H1 (cell line): ENCODE measurements at regions not wholly inside any gene's neighbourhood (a gene's known extent, or its start where the extent isn't known, plus 50 kb on each side); places are given as distances from the start of the nearest gene placed in this dataset.

Experiments
- CTCF ChIA-PET: fragments of 300-600 bp; sonication (Branson Sonifier 250); formaldehyde crosslinking; loops from one replicate; lab custom pipeline; 2021; ENCODE audit not compliant: partially characterized antibody; lab: Charles Lee
- POLR2A ChIA-PET: fragments of 300-600 bp; sonication (Branson Sonifier 250); formaldehyde crosslinking; loops from one replicate; lab custom pipeline; 2021; ENCODE audit warnings: inconsistent platforms; ENCODE audit not compliant: partially characterized antibody; lab: Charles Lee
- DNase-seq, 2 experiments: peaks; one replicate each; pipeline versions ENCODE4 v3.0.0 to v3.0.0-alpha.2; 2010 to 2022; ENCODE audit warnings: low spot score in 2 of 2, low read depth in 1 of 2, mixed read lengths in 1 of 2
- FAIRE-seq: peaks from 2 replicates; lab custom pipeline; 2011; peaks lifted over from hg19 to GRCh38; lab: Jason Lieb, UNC
- H2AFZ ChIP-seq: 2 replicates; pipeline ENCODE4 v1.8.1; 2012; ENCODE audit warnings: low read length, inconsistent platforms
- H2AK5ac ChIP-seq: 2 replicates; pipeline ENCODE4 v1.6.1; 2013; ENCODE audit warnings: low read depth, low read length
- H2BK120ac ChIP-seq: replicated peaks from 2 replicates; pipeline ENCODE3; 2013; ENCODE audit warnings: low read depth, low read length, inconsistent platforms
- H2BK12ac ChIP-seq: 2 replicates; pipeline ENCODE4 v1.6.1; 2013; ENCODE audit warnings: low read depth, low read length
- H2BK15ac ChIP-seq: 2 replicates; pipeline ENCODE4 v1.6.1; 2013; ENCODE audit warnings: low read length
- H2BK20ac ChIP-seq: 2 replicates; pipeline ENCODE4 v1.6.1; 2013; ENCODE audit warnings: low read length
- H2BK5ac ChIP-seq: 2 replicates; pipeline ENCODE4 v1.6.1; 2013; ENCODE audit warnings: low read depth, low read length
- H3K14ac ChIP-seq: 2 replicates; pipeline ENCODE4 v1.6.1; 2013; ENCODE audit warnings: inconsistent platforms; ENCODE audit not compliant: insufficient read length
- H3K18ac ChIP-seq: 2 replicates; pipeline ENCODE4 v1.6.1; 2013; ENCODE audit warnings: low read length; ENCODE audit errors: extremely low read depth
- H3K23ac ChIP-seq: 2 replicates; pipeline ENCODE4 v1.6.1; 2013; ENCODE audit warnings: inconsistent platforms; ENCODE audit not compliant: insufficient read length
- H3K23me2 ChIP-seq: 2 replicates; pipeline ENCODE4 v1.6.1; 2013; ENCODE audit warnings: low read depth, low read length
- H3K27ac ChIP-seq: 2 replicates; pipeline ENCODE4 v1.6.1; 2011; ENCODE audit warnings: low read depth, low read length, inconsistent platforms
- H3K27me3 ChIP-seq, 4 experiments: replicated peaks in 1 of 4; 1 replicate in 1 of 4; 2 replicates in 3 of 4; pipeline versions ENCODE4 v1.6.1 to v1.8.1; 2011 to 2013; ENCODE audit warnings: low read length in 3 of 4, mild to moderate bottlenecking in 3 of 4, inconsistent platforms in 2 of 4, mixed read lengths in 2 of 4, moderate library complexity in 1 of 4; ENCODE audit not compliant: control insufficient read depth in 3 of 4, insufficient read depth in 3 of 4; ENCODE audit errors: extremely low read depth in 1 of 4
- H3K36me3 ChIP-seq, 4 experiments: 2 replicates each; pipeline versions ENCODE4 v1.6.1 to v1.8.1; 2011 to 2013; ENCODE audit warnings: mild to moderate bottlenecking in 4 of 4, low read length in 3 of 4, moderate library complexity in 2 of 4, control low read depth in 1 of 4, inconsistent platforms in 1 of 4; ENCODE audit not compliant: insufficient read depth in 4 of 4, control insufficient read depth in 2 of 4
- H3K4ac ChIP-seq: replicated peaks from 2 replicates; pipeline ENCODE3; 2013; ENCODE audit warnings: low read length, low read depth, mixed read lengths, inconsistent platforms; ENCODE audit not compliant: insufficient read length
- H3K4me1 ChIP-seq, 4 experiments: replicated peaks in 1 of 4; 1 replicate in 1 of 4; 2 replicates in 3 of 4; pipeline versions ENCODE4 v1.6.1 to v1.8.1; 2011 to 2013; ENCODE audit warnings: low read length in 3 of 4, inconsistent platforms in 2 of 4, mixed read lengths in 1 of 4; ENCODE audit not compliant: insufficient read depth in 4 of 4, control insufficient read depth in 3 of 4
- H3K4me2 ChIP-seq, 2 experiments: 2 replicates each; pipeline versions ENCODE4 v1.6.1 to v1.8.1; 2011 to 2013; ENCODE audit warnings: low read depth in 2 of 2, low read length in 2 of 2, control low read depth in 1 of 2, inconsistent platforms in 1 of 2, mild to moderate bottlenecking in 1 of 2; ENCODE audit not compliant: insufficient read depth in 1 of 2
- H3K4me3 ChIP-seq, 4 experiments: fragments of 200-600, 300-600 bp in 1 of 4; sonication (generic), shearing (Covaris generic), sonication (Bioruptor Twin) in 1 of 4; 2 replicates each; pipeline versions ENCODE4 v1.5.1 to v1.8.1; 2011 to 2016; ENCODE audit warnings: low read length in 4 of 4, low read depth in 3 of 4, control low read depth in 2 of 4, inconsistent platforms in 2 of 4, mild to moderate bottlenecking in 2 of 4, mixed read lengths in 1 of 4, moderate library complexity in 1 of 4; ENCODE audit not compliant: insufficient read depth in 2 of 4; ENCODE audit errors: extremely low read depth in 1 of 4
- H3K56ac ChIP-seq: replicated peaks from 2 replicates; pipeline ENCODE3; 2013; ENCODE audit warnings: low read depth, mild to moderate bottlenecking, mixed read lengths, low read length, inconsistent platforms; ENCODE audit not compliant: insufficient read length
- H3K79me1 ChIP-seq: 2 replicates; pipeline ENCODE4 v1.6.1; 2013; ENCODE audit warnings: low read depth, low read length, control low read depth
- H3K79me2 ChIP-seq, 2 experiments: 2 replicates each; pipeline versions ENCODE4 v1.6.1 to v1.8.1; 2012 to 2013; ENCODE audit warnings: low read length in 2 of 2, mild to moderate bottlenecking in 2 of 2, inconsistent platforms in 1 of 2; ENCODE audit not compliant: insufficient read depth in 2 of 2, control insufficient read depth in 1 of 2
- H3K9ac ChIP-seq, 4 experiments: replicated peaks in 1 of 4; 1 replicate in 1 of 4; 2 replicates in 3 of 4; pipeline versions ENCODE4 v1.6.1 to v1.8.1; 2011 to 2013; ENCODE audit warnings: low read depth in 3 of 4, low read length in 3 of 4, control low read depth in 2 of 4, mild to moderate bottlenecking in 2 of 4, moderate library complexity in 2 of 4, inconsistent platforms in 1 of 4; ENCODE audit errors: extremely low read depth in 1 of 4
- H3K9me3 ChIP-seq, 2 experiments: 2 replicates each; pipeline versions ENCODE4 v1.6.1 to v1.8.1; 2012 to 2013; ENCODE audit warnings: mild to moderate bottlenecking in 2 of 2, moderate library complexity in 2 of 2, control low read depth in 1 of 2, inconsistent platforms in 1 of 2, low read depth in 1 of 2, low read length in 1 of 2, mixed read lengths in 1 of 2; ENCODE audit not compliant: insufficient read depth in 2 of 2
- H4K20me1 ChIP-seq, 2 experiments: replicated peaks in 1 of 2; 2 replicates each; pipeline versions ENCODE3 to v1.8.1; 2011 to 2013; ENCODE audit warnings: inconsistent platforms in 2 of 2, low read length in 2 of 2, mild to moderate bottlenecking in 1 of 2; ENCODE audit not compliant: insufficient read depth in 2 of 2, control insufficient read depth in 1 of 2
- H4K5ac ChIP-seq: 2 replicates; pipeline ENCODE4 v1.6.1; 2013; ENCODE audit warnings: low read length, low read depth, mixed read lengths, inconsistent platforms; ENCODE audit not compliant: insufficient read length
- H4K8ac ChIP-seq: 2 replicates; pipeline ENCODE4 v1.8.0; 2013; ENCODE audit warnings: mild to moderate bottlenecking, moderate library complexity, low read length, inconsistent platforms; ENCODE audit not compliant: insufficient read depth; ENCODE audit errors: extremely low read depth
- H4K91ac ChIP-seq: replicated peaks from 2 replicates; pipeline ENCODE3; 2013; ENCODE audit warnings: low read length, mixed read lengths, inconsistent platforms; ENCODE audit not compliant: insufficient read length
- BCL11A ChIP-seq, 2 experiments: IDR thresholded peaks; one replicate each; pipeline ENCODE4 v1.6.1; 2011; ENCODE audit warnings: low read depth in 2 of 2, low read length in 2 of 2, mild to moderate bottlenecking in 2 of 2
- CHD1 ChIP-seq: IDR thresholded peaks from 2 replicates; pipeline ENCODE4 v1.6.1; 2012; ENCODE audit warnings: low read depth, low read length, improper control_type of control experiment
- FOSL1 ChIP-seq: IDR thresholded peaks from 2 replicates; pipeline ENCODE4 v1.6.1; 2011; ENCODE audit warnings: mild to moderate bottlenecking, low read depth, low read length, moderate library complexity; ENCODE audit not compliant: insufficient read depth
- HDAC2 ChIP-seq, 2 experiments: fragments of 300-600 bp in 1 of 2; sonication (generic) in 1 of 2; IDR thresholded peaks; 2 replicates each; pipeline ENCODE4 v1.6.1; 2011 to 2012; ENCODE audit warnings: low read depth in 2 of 2, low read length in 2 of 2, mild to moderate bottlenecking in 2 of 2, moderate library complexity in 2 of 2, borderline replicate concordance in 1 of 2, inconsistent platforms in 1 of 2
- HDAC6 ChIP-seq: IDR thresholded peaks from one replicate; pipeline ENCODE4 v1.7.1; 2012; ENCODE audit warnings: low read depth, mild to moderate bottlenecking, inconsistent platforms, low read length, moderate library complexity
- NANOG ChIP-seq: IDR thresholded peaks from 2 replicates; pipeline ENCODE4 v1.6.1; 2011; ENCODE audit warnings: low read length, low read depth, mild to moderate bottlenecking, inconsistent platforms; ENCODE audit not compliant: insufficient read depth, poor library complexity, severe bottlenecking
- NRF1 ChIP-seq: IDR thresholded peaks from 2 replicates; pipeline ENCODE4 v1.6.1; 2011; ENCODE audit warnings: mild to moderate bottlenecking, low read depth, low read length, improper control_type of control experiment
- POLR2A ChIP-seq, 2 experiments: IDR thresholded peaks; 1 replicate in 1 of 2; 2 replicates in 1 of 2; pipeline ENCODE4 v1.6.1; 2011; ENCODE audit warnings: low read depth in 2 of 2, low read length in 2 of 2, mild to moderate bottlenecking in 2 of 2; ENCODE audit errors: control extremely low read depth in 1 of 2
- RAD21 ChIP-seq, 2 experiments: IDR thresholded peaks in 1 of 2; conservative IDR thresholded peaks in 1 of 2; 2 replicates each; pipeline ENCODE4 v1.6.1; 2011; ENCODE audit warnings: low read depth in 2 of 2, low read length in 2 of 2, improper control_type of control experiment in 1 of 2, inconsistent platforms in 1 of 2, mild to moderate bottlenecking in 1 of 2, moderate library complexity in 1 of 2
- RXRA ChIP-seq: IDR thresholded peaks from 2 replicates; pipeline ENCODE4 v1.6.1; 2011; ENCODE audit warnings: low read depth, mild to moderate bottlenecking, low read length, moderate library complexity; ENCODE audit not compliant: insufficient read depth
- WGBS, 2 experiments: shearing (Covaris generic) in 1 of 2; methylation state at CpG; one replicate each; pipeline versions ENCODE4 v1.1.6 to v1.1.7; 2013 to 2015; ENCODE audit warnings: low lambda C conversion rate in 2 of 2, mixed read lengths in 2 of 2, inconsistent platforms in 1 of 2, low coverage in 1 of 2, missing lambda C conversion rate in 1 of 2; ENCODE audit not compliant: insufficient replicate concordance in 2 of 2, insufficient coverage in 1 of 2, insufficient read length in 1 of 2; ENCODE audit errors: extremely low coverage in 1 of 2, missing lambda C conversion rate in 1 of 2; 5-methylcytosine and 5-hydroxymethylcytosine counted together

DNA sequence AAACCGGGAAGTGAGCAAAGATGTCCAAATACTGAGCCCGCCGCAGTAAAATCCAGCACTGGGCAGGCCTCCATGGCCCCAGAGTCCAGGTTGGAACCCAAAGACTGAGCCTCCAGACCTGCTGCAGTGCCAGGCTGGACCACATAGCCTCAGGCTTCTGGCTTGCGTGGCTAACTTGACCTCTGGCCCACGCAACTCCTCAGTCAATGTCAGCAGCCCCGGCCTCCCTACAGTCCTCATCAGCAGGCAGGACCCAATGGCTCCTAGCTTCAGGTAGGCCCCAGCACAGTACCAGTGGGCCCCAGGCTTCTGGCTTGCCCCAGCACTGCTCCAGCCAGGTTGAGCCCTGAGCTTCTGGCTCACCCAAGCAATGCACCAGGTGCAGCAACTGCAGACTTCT is 245.1 kb upstream of the AFDN start:
- H2BK5ac ChIP-seq, result no peak overlapping the region
- no peaks in the 10 kb centered on the region; a peak in 1 of 7 replicates for H3K4me1 ChIP-seq
- no peak overlapping the region for H3K23ac ChIP-seq
- FAIRE-seq (no peak), DNase-seq (no peak)
- no peak overlapping the region for H4K91ac ChIP-seq
- H3K4me2 ChIP-seq, result no peak overlapping the region
- 0 out of 2 replicates have a peak overlapping the region, but pooled peaks have one; percentile 72 for H2BK15ac ChIP-seq
- H3K4ac ChIP-seq, result no peak overlapping the region
- no peak overlapping the region for H3K27ac ChIP-seq
- H2BK120ac ChIP-seq, result no peak overlapping the region
- H2AK5ac ChIP-seq, result no peak overlapping the region
- H3K27me3 ChIP-seq, result no peaks in the 10 kb centered on the region
- H3K18ac ChIP-seq, result no peak overlapping the region
- no peak overlapping the region for H3K9ac ChIP-seq
- H4K20me1 ChIP-seq, result no peaks in the 10 kb centered on the region
- H4K8ac ChIP-seq, result no peak overlapping the region
- no peak overlapping the region for H2BK20ac ChIP-seq
- 94% methylated on average over 6 of the region's 6 CpGs; no CpG with 5 or more reads in 1 of the 2 experiments for WGBS, 2 experiments
- no peaks in the 10 kb centered on the region for H3K79me2 ChIP-seq
- no peaks in the 10 kb centered on the region for H3K79me1 ChIP-seq
- H3K14ac ChIP-seq, result no peak overlapping the region
- no peaks in the 10 kb centered on the region for H3K36me3 ChIP-seq
- H4K5ac ChIP-seq, result no peak overlapping the region
- H3K56ac ChIP-seq, result no peak overlapping the region
- CTCF ChIA-PET, result no interaction called here
- no peaks in the 10 kb centered on the region for H3K23me2 ChIP-seq
- H2AFZ ChIP-seq, result no peak overlapping the region
- POLR2A ChIA-PET, result no interaction called here
- TF ChIP-seq NRF1, result no peak
- TF ChIP-seq HDAC6, result no peak
- TF ChIP-seq RXRA, result no peak
- no peak for TF ChIP-seq HDAC2 (IDR thresholded peaks at IDR 0.05; ENCODE audit: borderline replicate concordance in 1 of 2, low read depth in 2 of 2, low read length in 2 of 2)
- no peak for TF ChIP-seq BCL11A (IDR thresholded peaks at IDR 0.05; ENCODE audit: low read depth in 2 of 2, low read length in 2 of 2)
- TF ChIP-seq POLR2A (IDR thresholded peaks at IDR 0.05; ENCODE audit: control extremely low read depth in 1 of 2, low read depth in 2 of 2, low read length in 2 of 2), result no peak
- TF ChIP-seq NANOG, result no peak
- no peak for TF ChIP-seq CHD1
- TF ChIP-seq FOSL1, result no peak
- TF ChIP-seq RAD21 (IDR thresholded peaks at IDR 0.05 in 1 of 2, conservative IDR thresholded peaks at IDR 0.05 in 1 of 2; ENCODE audit: low read depth in 2 of 2, low read length in 2 of 2), result no peak
- no peak overlapping the region for H3K4me3 ChIP-seq
- H3K9me3 ChIP-seq, result no peaks in the 10 kb centered on the region; a peak in 1 of 4 replicates
- no peak overlapping the region for H2BK12ac ChIP-seq
